ENCODE measurements at regions not wholly inside any gene's neighbourhood (a gene's known extent, or its start where the extent isn't known, plus 50 kb on each side); places are given as distances from the start of the nearest gene placed in this dataset.

DNA sequence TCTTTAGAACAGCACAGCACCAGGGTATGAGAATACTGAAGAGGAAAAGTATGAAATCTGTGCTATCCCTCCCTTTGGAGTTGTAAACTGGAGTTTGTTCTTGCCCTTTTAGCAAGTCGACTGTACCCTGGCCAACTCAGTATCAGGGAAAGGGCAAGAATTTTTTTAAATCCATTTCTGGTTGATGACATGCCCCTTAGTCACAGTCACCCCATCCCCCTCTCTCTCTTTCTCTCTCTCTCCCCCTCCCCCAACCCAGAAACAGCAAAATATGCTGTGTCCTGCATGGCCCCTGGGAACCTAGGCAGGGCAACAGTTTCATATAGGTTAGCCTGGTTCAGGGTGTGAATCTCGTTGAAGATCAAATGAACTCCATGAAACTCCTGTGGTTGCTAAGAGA, 177.7 kb upstream of the ADO start:
- TF ChIP-seq, protein P1, sequence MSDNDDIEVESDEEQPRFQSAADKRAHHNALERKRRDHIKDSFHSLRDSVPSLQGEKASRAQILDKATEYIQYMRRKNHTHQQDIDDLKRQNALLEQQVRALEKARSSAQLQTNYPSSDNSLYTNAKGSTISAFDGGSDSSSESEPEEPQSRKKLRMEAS (IDR thresholded peaks at IDR 0.05; ENCODE audit: low read depth, low read length), result no peak
- TF ChIP-seq, protein P2, sequence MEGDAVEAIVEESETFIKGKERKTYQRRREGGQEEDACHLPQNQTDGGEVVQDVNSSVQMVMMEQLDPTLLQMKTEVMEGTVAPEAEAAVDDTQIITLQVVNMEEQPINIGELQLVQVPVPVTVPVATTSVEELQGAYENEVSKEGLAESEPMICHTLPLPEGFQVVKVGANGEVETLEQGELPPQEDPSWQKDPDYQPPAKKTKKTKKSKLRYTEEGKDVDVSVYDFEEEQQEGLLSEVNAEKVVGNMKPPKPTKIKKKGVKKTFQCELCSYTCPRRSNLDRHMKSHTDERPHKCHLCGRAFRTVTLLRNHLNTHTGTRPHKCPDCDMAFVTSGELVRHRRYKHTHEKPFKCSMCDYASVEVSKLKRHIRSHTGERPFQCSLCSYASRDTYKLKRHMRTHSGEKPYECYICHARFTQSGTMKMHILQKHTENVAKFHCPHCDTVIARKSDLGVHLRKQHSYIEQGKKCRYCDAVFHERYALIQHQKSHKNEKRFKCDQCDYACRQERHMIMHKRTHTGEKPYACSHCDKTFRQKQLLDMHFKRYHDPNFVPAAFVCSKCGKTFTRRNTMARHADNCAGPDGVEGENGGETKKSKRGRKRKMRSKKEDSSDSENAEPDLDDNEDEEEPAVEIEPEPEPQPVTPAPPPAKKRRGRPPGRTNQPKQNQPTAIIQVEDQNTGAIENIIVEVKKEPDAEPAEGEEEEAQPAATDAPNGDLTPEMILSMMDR (IDR thresholded peaks at IDR 0.05; ENCODE audit: low read depth, low read length), result no peak
- no peak for TF ChIP-seq MYC (IDR thresholded peaks at IDR 0.05; ENCODE audit: low read depth, low read length)
- DNase-seq (ENCODE audit: low read depth), result no peak
- no peak overlapping the region for H3K4me3 ChIP-seq (ENCODE audit: low read depth, low read length)

DNA sequence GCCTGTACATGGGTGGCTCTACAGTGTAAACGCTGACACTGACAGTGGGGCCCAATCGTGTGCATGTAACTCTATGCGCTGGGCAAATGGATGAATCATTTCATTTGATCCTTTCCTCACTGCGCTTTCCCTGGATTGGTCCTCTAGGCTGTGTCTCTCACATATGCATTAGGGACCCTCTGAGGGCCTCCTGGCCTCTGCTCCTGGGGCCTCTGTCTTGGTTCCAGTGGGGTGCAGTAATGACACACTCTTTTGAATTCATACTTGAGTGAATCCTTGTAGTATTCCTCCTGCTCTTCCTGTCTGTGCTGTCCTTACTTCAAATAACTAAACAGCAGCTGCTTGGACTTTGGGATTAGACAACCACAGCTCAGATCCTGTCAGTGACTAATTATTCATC, 176.5 kb upstream of the ADO start:
- no peak for DNase-seq (ENCODE audit: low read depth)
- TF ChIP-seq MYC (IDR thresholded peaks at IDR 0.05; ENCODE audit: low read depth, low read length), result no peak
- TF ChIP-seq POLR2A (IDR thresholded peaks at IDR 0.05; ENCODE audit: extremely low read depth, insufficient read length), result no peak
- TF ChIP-seq, protein P1 (IDR thresholded peaks at IDR 0.05; ENCODE audit: low read depth, low read length), result no peak
- TF ChIP-seq, protein P2 (IDR thresholded peaks at IDR 0.05; ENCODE audit: low read depth, low read length), result no peak
- H3K4me3 ChIP-seq (ENCODE audit: low read depth, low read length), result no peak overlapping the region

DNA sequence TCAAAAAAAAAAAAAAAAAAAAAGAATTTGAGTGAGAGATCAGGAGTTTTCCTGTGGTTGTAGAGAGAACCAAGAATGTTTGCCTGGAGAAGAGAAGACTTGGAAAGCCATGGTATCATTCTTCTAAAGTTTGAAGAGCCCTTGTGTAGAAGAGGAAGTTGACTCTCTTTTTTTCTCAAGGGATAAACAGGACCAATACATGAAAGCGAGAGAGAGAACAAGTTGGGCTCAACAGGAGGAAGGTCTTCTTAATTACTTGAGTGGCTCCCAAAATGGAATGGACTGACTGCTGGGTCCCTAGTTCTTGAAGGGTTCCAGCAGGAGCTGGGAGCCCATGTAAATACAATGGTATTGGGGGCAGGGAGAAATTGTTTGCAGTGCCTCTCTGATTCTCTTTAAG, 173.3 kb upstream of the ADO start:
- H3K4me3 ChIP-seq (ENCODE audit: low read depth, low read length), result no peak overlapping the region
- peak; percentile 66 for DNase-seq (ENCODE audit: low read depth)
- TF ChIP-seq MYC (IDR thresholded peaks at IDR 0.05; ENCODE audit: low read depth, low read length) (no peak), POLR2A (IDR thresholded peaks at IDR 0.05; ENCODE audit: extremely low read depth, insufficient read length) (no peak)
- TF ChIP-seq, protein P1 (IDR thresholded peaks at IDR 0.05; ENCODE audit: low read depth, low read length), result no peak
- TF ChIP-seq, protein P2 (IDR thresholded peaks at IDR 0.05; ENCODE audit: low read depth, low read length), result no peak

DNA sequence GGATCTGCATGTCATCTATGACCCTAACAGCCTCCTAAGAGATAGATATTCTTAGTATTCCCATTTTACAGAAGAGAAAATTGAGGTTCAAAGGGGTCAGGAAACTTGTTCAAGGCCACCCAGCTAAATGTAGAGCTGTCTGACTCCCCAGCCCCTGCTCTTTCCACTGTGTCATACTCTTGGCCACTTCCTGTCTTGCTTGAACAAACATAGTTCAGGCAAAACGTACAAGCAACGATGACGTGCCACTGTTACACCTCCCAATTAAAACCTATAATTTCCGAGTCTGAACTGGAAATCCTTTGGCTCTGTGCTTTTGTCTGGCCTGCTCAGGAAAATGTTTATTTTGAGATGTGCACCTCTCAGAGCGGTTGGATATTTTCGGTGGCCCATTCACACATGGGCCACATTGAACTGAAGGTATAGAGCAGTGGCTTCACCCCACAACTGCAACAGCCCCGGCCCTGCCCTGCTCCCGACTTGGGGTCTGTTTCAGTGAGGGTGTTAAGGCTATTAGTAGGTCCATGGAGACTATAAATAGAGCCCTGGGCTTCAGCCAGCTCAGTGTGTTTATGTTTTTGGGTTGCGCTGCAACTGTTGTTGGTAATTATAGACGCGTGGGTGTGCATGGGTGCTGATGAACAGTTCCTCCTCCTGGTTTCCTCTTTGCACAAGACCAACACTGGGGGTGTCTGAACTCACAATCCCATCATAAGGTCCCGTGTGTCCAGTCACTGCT, 172.3 kb upstream of the ADO start:
- TF ChIP-seq, protein P1 (IDR thresholded peaks at IDR 0.05; ENCODE audit: low read depth, low read length), result peak; percentile 68
- peak; percentile 56 for TF ChIP-seq MYC (IDR thresholded peaks at IDR 0.05; ENCODE audit: low read depth, low read length)
- TF ChIP-seq POLR2A (IDR thresholded peaks at IDR 0.05; ENCODE audit: extremely low read depth, insufficient read length), result no peak
- TF ChIP-seq, protein P2 (IDR thresholded peaks at IDR 0.05; ENCODE audit: low read depth, low read length), result no peak

DNA sequence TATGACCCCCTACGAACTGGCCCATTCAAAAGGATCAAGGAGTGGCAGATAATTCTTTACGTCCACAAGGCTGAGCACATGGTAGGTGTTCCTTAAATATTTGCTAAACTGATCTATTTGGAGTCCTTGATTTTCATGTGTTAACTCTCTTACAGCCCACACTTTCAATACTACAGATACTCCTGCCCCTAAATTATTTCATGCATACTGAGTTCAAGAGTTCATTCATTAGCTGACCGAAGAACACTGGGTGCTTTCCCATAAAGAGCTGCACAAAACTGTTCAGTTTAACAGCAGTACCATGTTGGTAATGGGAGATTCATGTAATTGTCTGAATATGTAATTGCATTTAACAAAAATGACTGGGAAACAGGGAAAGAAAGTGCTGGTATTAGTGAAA, 170.5 kb upstream of the ADO start:
- no peak overlapping the region for H3K4me3 ChIP-seq (ENCODE audit: low read depth, low read length)
- DNase-seq (ENCODE audit: low read depth), result no peak
- no peak for TF ChIP-seq MYC (IDR thresholded peaks at IDR 0.05; ENCODE audit: low read depth, low read length)

More for the DNA sequence above, 172.3 kb upstream of the ADO start:
- peak; percentile 90 for DNase-seq (ENCODE audit: low read depth)
- H3K4me3 ChIP-seq (ENCODE audit: low read depth, low read length), result peak overlapping the region; percentile 44

DNA sequence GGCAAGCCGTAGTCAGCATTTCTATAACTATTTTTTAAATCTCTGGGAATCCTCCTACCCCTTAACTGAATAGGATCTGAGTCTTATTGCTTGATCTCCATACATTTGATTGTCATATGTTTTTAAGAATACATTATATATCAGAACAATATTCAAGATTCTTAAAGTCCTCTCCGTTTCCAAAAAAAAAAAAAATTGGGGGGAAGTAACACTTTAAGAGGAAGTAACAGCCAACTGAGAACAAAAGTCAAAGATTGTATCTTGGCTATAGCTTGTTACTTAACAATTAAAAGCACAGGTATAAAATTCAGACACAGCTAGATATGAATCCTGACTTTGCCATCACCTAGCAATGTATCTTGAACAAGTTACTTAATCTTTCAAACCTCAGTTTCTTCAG, 169.9 kb upstream of the ADO start:
- TF ChIP-seq MYC (IDR thresholded peaks at IDR 0.05; ENCODE audit: low read depth, low read length) (no peak), POLR2A (IDR thresholded peaks at IDR 0.05; ENCODE audit: extremely low read depth, insufficient read length) (no peak)
- TF ChIP-seq, protein P2 (IDR thresholded peaks at IDR 0.05; ENCODE audit: low read depth, low read length), result no peak
- TF ChIP-seq, protein P1 (IDR thresholded peaks at IDR 0.05; ENCODE audit: low read depth, low read length), result no peak
- no peak overlapping the region for H3K4me3 ChIP-seq (ENCODE audit: low read depth, low read length)
- DNase-seq (ENCODE audit: low read depth), result peak; percentile 41
